ENCODE measurements at regions not wholly inside any gene's neighbourhood (a gene's known extent, or its start where the extent isn't known, plus 50 kb on each side); places are given as distances from the start of the nearest gene placed in this dataset.

GRCh38 chr7:116439841-116440549 is 59.5 kb upstream of the CAV2 start:
- ChIA-PET CTCF (interaction anchor here (0.6 to 2.9 kb wide), 5 partner anchors 86 to 181 kb away, joined by 3 to 8 read pairs (median 3); no protein-coding TSS in a partner anchor), POLR2A (no interaction called here)
- TF ChIP-seq ZNF302 (tag by site-specific recombination; IDR thresholded peaks at IDR 0.05; ENCODE audit: low read depth) (no peak), ZBTB10 (tag by site-specific recombination; IDR thresholded peaks at IDR 0.05) (no peak), ZNF350 (tag by site-specific recombination; IDR thresholded peaks at IDR 0.05) (no peak), ELK4 (IDR thresholded peaks at IDR 0.05; ENCODE audit: borderline replicate concordance, low read depth, low read length) (no peak), ZFP3 (tag by site-specific recombination; IDR thresholded peaks at IDR 0.05; ENCODE audit: low read depth) (no peak)
- Histone ChIP-seq H3K9me3 (ENCODE audit: control insufficient read depth, insufficient read depth, low read depth, low read length) (no peaks in the 10 kb centered on the region), H3K4me1 (ENCODE audit: control insufficient read depth, insufficient read depth, low read length) (no peaks in the 10 kb centered on the region), H3K4me3 (ENCODE audit: low read depth, low read length) (no peak overlapping the region), H3K27ac (ENCODE audit: extremely low read depth, low read depth, low read length) (no peak overlapping the region), H3K36me3 (ENCODE audit: control insufficient read depth in 2 of 2, insufficient read depth in 1 of 2, low read length in 2 of 2) (no peaks in the 10 kb centered on the region)

- no peaks in the 10 kb centered on the region for H3K4me1 ChIP-seq (ENCODE audit: control insufficient read depth, insufficient read depth, low read length)
- ChIA-PET POLR2A (interaction anchor here (0.7 kb wide), 1 partner anchor 58 kb away, joined by 3 read pairs; the partner anchor contains the start of gene CAV2), CTCF (interaction anchor here (0.6 to 2.9 kb wide), 5 partner anchors 10 to 141 kb away, joined by 3 to 6 read pairs (median 4); no protein-coding TSS in a partner anchor)
- H3K36me3 ChIP-seq (ENCODE audit: control insufficient read depth in 2 of 2, insufficient read depth in 1 of 2, low read length in 2 of 2) = no peaks in the 10 kb centered on the region
- H3K9me3 ChIP-seq (ENCODE audit: control insufficient read depth, insufficient read depth, low read depth, low read length) = no peaks in the 10 kb centered on the region
- H3K27ac ChIP-seq (ENCODE audit: extremely low read depth, low read depth, low read length) = no peak overlapping the region
- TF ChIP-seq, protein P1, sequence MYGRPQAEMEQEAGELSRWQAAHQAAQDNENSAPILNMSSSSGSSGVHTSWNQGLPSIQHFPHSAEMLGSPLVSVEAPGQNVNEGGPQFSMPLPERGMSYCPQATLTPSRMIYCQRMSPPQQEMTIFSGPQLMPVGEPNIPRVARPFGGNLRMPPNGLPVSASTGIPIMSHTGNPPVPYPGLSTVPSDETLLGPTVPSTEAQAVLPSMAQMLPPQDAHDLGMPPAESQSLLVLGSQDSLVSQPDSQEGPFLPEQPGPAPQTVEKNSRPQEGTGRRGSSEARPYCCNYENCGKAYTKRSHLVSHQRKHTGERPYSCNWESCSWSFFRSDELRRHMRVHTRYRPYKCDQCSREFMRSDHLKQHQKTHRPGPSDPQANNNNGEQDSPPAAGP (tag by site-specific recombination; IDR thresholded peaks at IDR 0.05) = no peak
- no peak for TF ChIP-seq SCRT1 (tag by site-specific recombination; IDR thresholded peaks at IDR 0.05; ENCODE audit: borderline replicate concordance)
- TF ChIP-seq ZNF140 (tag by site-specific recombination; IDR thresholded peaks at IDR 0.05) = no peak
- no peak for TF ChIP-seq KLF7 (tag by site-specific recombination; IDR thresholded peaks at IDR 0.05; ENCODE audit: borderline replicate concordance)
- TF ChIP-seq ZNF423 (tag by site-specific recombination; IDR thresholded peaks at IDR 0.05) = no peak
- no peak overlapping the region for H3K4me3 ChIP-seq (ENCODE audit: low read depth, low read length)
Observed at GRCh38 chr7:116441534-116441933, 58.0 kb upstream of the CAV2 start.

DNA sequence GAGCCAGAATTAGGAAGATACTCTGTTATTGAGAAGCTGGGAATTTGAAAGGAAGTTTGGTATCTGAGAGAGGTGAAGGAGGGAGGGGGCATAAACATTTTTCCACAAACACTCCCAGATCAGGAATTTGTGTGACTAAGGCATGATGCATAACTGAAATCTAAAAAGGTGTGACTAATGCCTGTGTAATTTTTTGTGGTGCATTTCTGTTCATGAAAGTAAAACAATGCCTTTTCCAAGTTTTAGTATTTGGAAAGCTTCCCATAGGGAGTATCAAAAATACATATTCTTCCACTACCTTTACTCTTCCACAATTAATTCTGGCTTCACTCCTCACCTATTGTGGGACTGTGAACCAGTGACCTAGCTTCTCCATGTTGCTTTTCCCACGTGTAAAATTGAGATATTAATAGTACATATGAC is 56.4 kb upstream of the CAV2 start:
- Histone ChIP-seq H3K9me3 (ENCODE audit: control insufficient read depth, insufficient read depth, low read depth, low read length) (no peaks in the 10 kb centered on the region), H3K27ac (ENCODE audit: extremely low read depth, low read depth, low read length) (no peak overlapping the region), H3K4me3 (ENCODE audit: low read depth, low read length) (no peak overlapping the region), H3K36me3 (ENCODE audit: control insufficient read depth in 2 of 2, insufficient read depth in 1 of 2, low read length in 2 of 2) (no peaks in the 10 kb centered on the region), H3K4me1 (ENCODE audit: control insufficient read depth, insufficient read depth, low read length) (peaks cover 8% of the 10 kb centered on the region)
- POLR2A ChIA-PET = no interaction called here
- CTCF ChIA-PET = interaction anchor here (0.6 to 2.9 kb wide), 3 partner anchors 8 to 83 kb away, joined by 4 to 6 read pairs (median 4); no protein-coding TSS in a partner anchor
- TF ChIP-seq PRDM1 (tag by site-specific recombination; IDR thresholded peaks at IDR 0.05) (peak; percentile 63), ZNF184 (tag by site-specific recombination; IDR thresholded peaks at IDR 0.05) (peak; percentile 67; the same call in 1 of the 2 replicates), ZBTB20 (tag by site-specific recombination; IDR thresholded peaks at IDR 0.05) (peak; percentile 30; the same call in 1 of the 2 replicates), KLF1 (tag by site-specific recombination; IDR thresholded peaks at IDR 0.05) (peak; percentile 69), WT1 (tag by site-specific recombination; IDR thresholded peaks at IDR 0.05) (peak; percentile 43; the same call in 1 of the 2 replicates), GLIS2 (tag by site-specific recombination; IDR thresholded peaks at IDR 0.05) (no peak), KLF8 (tag by site-specific recombination; IDR thresholded peaks at IDR 0.05) (0 out of 2 replicates have a peak, but pooled peaks have one; percentile 31), ZNF214 (tag by site-specific recombination; IDR thresholded peaks at IDR 0.05; ENCODE audit: borderline replicate concordance) (no peak), SP3 (tag by site-specific recombination; IDR thresholded peaks at IDR 0.05) (0 out of 2 replicates have a peak, but pooled peaks have one; percentile 23), IKZF3 (tag by site-specific recombination; IDR thresholded peaks at IDR 0.05) (no peak), ZNF629 (tag by site-specific recombination; IDR thresholded peaks at IDR 0.05) (peak; percentile 70), ZNF792 (tag by site-specific recombination; IDR thresholded peaks at IDR 0.05) (no peak), ZNF366 (tag by site-specific recombination; conservative IDR thresholded peaks at IDR 0.05) (peak; percentile 64; the same call in 1 of the 2 replicates)
- TF ChIP-seq, protein P2, sequence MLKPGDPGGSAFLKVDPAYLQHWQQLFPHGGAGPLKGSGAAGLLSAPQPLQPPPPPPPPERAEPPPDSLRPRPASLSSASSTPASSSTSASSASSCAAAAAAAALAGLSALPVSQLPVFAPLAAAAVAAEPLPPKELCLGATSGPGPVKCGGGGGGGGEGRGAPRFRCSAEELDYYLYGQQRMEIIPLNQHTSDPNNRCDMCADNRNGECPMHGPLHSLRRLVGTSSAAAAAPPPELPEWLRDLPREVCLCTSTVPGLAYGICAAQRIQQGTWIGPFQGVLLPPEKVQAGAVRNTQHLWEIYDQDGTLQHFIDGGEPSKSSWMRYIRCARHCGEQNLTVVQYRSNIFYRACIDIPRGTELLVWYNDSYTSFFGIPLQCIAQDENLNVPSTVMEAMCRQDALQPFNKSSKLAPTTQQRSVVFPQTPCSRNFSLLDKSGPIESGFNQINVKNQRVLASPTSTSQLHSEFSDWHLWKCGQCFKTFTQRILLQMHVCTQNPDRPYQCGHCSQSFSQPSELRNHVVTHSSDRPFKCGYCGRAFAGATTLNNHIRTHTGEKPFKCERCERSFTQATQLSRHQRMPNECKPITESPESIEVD (tag by site-specific recombination; IDR thresholded peaks at IDR 0.05) = peak; percentile 50; the same call in 1 of the 2 replicates
